ENCODE measurements at regions not wholly inside any gene's neighbourhood (a gene's known extent, or its start where the extent isn't known, plus 50 kb on each side); places are given as distances from the start of the nearest gene placed in this dataset.
"Not testable (repeated sequence)": the region's sequence is repeated elsewhere in the genome, so short reads cannot be mapped to it uniquely, and the experiment has no call there.

- not testable (repeated sequence) for TF ChIP-seq CTCF, POLR2A (IDR thresholded peaks at IDR 0.05)
Measured at GRCh38 chr6:80981226-80981625, 771.3 kb downstream of the TENT5A start.

All from lower leg skin (tissue), 3 donors.